Astrocyte (in vitro differentiated cells and primary cell): ENCODE measurements at regions not wholly inside any gene's neighbourhood (a gene's known extent, or its start where the extent isn't known, plus 50 kb on each side); places are given as distances from the start of the nearest gene placed in this dataset.

Experiments used
- DNase-seq: peaks from one replicate; pipeline ENCODE4 v3.0.0-alpha.2; 2010; ENCODE audit warnings: low read depth
- FAIRE-seq: peaks from 2 replicates; lab custom pipeline; 2011; peaks lifted over from hg19 to GRCh38; lab: Jason Lieb, UNC
- H2AFZ ChIP-seq: 2 replicates; pipeline ENCODE4 v1.6.0; 2012; ENCODE audit warnings: low read depth, low read length, inconsistent platforms
- H3K27ac ChIP-seq: 2 replicates; pipeline ENCODE4 v1.5.1; 2011; ENCODE audit warnings: low read depth, low read length, inconsistent platforms
- H3K27me3 ChIP-seq: 2 replicates; pipeline ENCODE4 v1.6.0; 2011; ENCODE audit warnings: low read length, inconsistent platforms; ENCODE audit not compliant: insufficient read depth
- H3K36me3 ChIP-seq: 2 replicates; pipeline ENCODE4 v1.5.1; 2011; ENCODE audit warnings: low read length, inconsistent platforms; ENCODE audit not compliant: insufficient read depth
- H3K4me1 ChIP-seq: 2 replicates; pipeline ENCODE4 v1.5.1; 2011; ENCODE audit warnings: low read length, inconsistent platforms; ENCODE audit not compliant: insufficient read depth
- H3K4me2 ChIP-seq: 2 replicates; pipeline ENCODE4 v1.6.0; 2012; ENCODE audit warnings: low read length, inconsistent platforms
- H3K4me3 ChIP-seq: 2 replicates; pipeline ENCODE4 v1.5.1; 2011; ENCODE audit warnings: low read depth, mild to moderate bottlenecking, low read length, inconsistent platforms; ENCODE audit not compliant: insufficient read depth
- H3K79me2 ChIP-seq: 2 replicates; pipeline ENCODE4 v1.6.0; 2012; ENCODE audit warnings: mild to moderate bottlenecking, low read length, inconsistent platforms; ENCODE audit not compliant: insufficient read depth
- H3K9ac ChIP-seq: 2 replicates; pipeline ENCODE4 v1.6.0; 2012; ENCODE audit warnings: mild to moderate bottlenecking, low read length, inconsistent platforms
- H3K9me3 ChIP-seq: 2 replicates; pipeline ENCODE4 v1.5.1; 2012; ENCODE audit warnings: low read depth, mild to moderate bottlenecking, low read length, inconsistent platforms; ENCODE audit not compliant: insufficient read depth
- H4K20me1 ChIP-seq: 2 replicates; pipeline ENCODE4 v1.6.0; 2012; ENCODE audit warnings: low read length, inconsistent platforms; ENCODE audit not compliant: insufficient read depth
- H3K27ac Mint-ChIP-seq: one replicate; pipeline ENCODE4 v1.8.0; 2021; ENCODE audit warnings: mild to moderate bottlenecking, mixed read lengths; ENCODE audit not compliant: unreplicated experiment
- H3K27me3 Mint-ChIP-seq: one replicate; pipeline ENCODE4 v1.8.0; 2021; ENCODE audit warnings: low read depth, mixed read lengths; ENCODE audit not compliant: unreplicated experiment
- H3K36me3 Mint-ChIP-seq: one replicate; pipeline ENCODE4 v1.8.0; 2021; ENCODE audit warnings: low read depth, mixed read lengths; ENCODE audit not compliant: unreplicated experiment
- H3K4me1 Mint-ChIP-seq: one replicate; pipeline ENCODE4 v1.8.0; 2021; ENCODE audit warnings: low read depth, mixed read lengths; ENCODE audit not compliant: unreplicated experiment
- H3K4me3 Mint-ChIP-seq: one replicate; pipeline ENCODE4 v1.8.0; 2021; ENCODE audit warnings: mild to moderate bottlenecking, moderate library complexity, mixed read lengths; ENCODE audit not compliant: unreplicated experiment
- H3K9me3 Mint-ChIP-seq: one replicate; pipeline ENCODE4 v1.8.0; 2021; ENCODE audit warnings: mild to moderate bottlenecking, mixed read lengths; ENCODE audit not compliant: unreplicated experiment
- EZH2 ChIP-seq: IDR thresholded peaks from 2 replicates; pipeline ENCODE4 v1.6.1; 2012; ENCODE audit warnings: mild to moderate bottlenecking, low read length, inconsistent platforms; ENCODE audit not compliant: insufficient read depth
- TF ChIP-seq, protein P1 (sequence below): IDR thresholded peaks from 2 replicates; pipeline ENCODE4 v1.5.1; 2011; ENCODE audit warnings: low read depth, mild to moderate bottlenecking, inconsistent platforms, low read length, moderate library complexity; ENCODE audit not compliant: insufficient read depth

DNA sequence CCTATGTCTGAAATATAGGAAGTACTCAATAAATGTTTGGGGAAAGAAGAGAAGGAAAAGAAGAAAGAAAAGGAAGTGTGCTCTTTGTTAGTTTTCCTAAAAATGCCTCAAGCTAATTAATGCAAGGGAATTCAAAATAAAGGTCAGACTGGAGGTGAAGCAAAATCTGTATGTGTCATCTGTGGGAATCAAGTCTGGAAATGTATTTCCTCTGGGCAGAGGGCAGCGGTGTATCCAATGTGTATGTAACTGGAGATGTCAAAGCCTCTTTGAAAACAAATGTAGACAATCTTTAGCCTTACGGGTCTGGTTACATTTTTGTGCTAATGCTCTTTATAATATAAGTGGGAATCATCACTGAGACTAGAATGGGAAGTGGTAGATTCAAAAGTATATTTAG is 471.4 kb downstream of the MAN2A1 start:
- H3K36me3 ChIP-seq, result no peaks in the 10 kb centered on the region
- no peaks in the 10 kb centered on the region for H4K20me1 ChIP-seq
- H3K4me1 ChIP-seq, result peaks cover 7% of the 10 kb centered on the region
- no peaks in the 10 kb centered on the region for H3K36me3 Mint-ChIP-seq
- H3K9me3 ChIP-seq, result no peaks in the 10 kb centered on the region
- no peak overlapping the region for H3K9ac ChIP-seq
- no peaks in the 10 kb centered on the region for H3K27me3 ChIP-seq
- no peaks in the 10 kb centered on the region for H3K79me2 ChIP-seq
- no peak overlapping the region for H3K27ac Mint-ChIP-seq
- H3K4me2 ChIP-seq, result no peak overlapping the region
- H3K9me3 Mint-ChIP-seq, result no peaks in the 10 kb centered on the region
- H3K4me1 Mint-ChIP-seq, result peaks cover 8% of the 10 kb centered on the region
- no peak for FAIRE-seq
- no peak overlapping the region for H3K4me3 Mint-ChIP-seq
- H3K27me3 Mint-ChIP-seq, result no peaks in the 10 kb centered on the region
- H3K27ac ChIP-seq, result no peak overlapping the region
- no peak for DNase-seq
- no peak overlapping the region for H3K4me3 ChIP-seq
- no peak for TF ChIP-seq EZH2
- TF ChIP-seq, protein P1, sequence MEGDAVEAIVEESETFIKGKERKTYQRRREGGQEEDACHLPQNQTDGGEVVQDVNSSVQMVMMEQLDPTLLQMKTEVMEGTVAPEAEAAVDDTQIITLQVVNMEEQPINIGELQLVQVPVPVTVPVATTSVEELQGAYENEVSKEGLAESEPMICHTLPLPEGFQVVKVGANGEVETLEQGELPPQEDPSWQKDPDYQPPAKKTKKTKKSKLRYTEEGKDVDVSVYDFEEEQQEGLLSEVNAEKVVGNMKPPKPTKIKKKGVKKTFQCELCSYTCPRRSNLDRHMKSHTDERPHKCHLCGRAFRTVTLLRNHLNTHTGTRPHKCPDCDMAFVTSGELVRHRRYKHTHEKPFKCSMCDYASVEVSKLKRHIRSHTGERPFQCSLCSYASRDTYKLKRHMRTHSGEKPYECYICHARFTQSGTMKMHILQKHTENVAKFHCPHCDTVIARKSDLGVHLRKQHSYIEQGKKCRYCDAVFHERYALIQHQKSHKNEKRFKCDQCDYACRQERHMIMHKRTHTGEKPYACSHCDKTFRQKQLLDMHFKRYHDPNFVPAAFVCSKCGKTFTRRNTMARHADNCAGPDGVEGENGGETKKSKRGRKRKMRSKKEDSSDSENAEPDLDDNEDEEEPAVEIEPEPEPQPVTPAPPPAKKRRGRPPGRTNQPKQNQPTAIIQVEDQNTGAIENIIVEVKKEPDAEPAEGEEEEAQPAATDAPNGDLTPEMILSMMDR, result no peak
- H2AFZ ChIP-seq, result no peak overlapping the region

DNA sequence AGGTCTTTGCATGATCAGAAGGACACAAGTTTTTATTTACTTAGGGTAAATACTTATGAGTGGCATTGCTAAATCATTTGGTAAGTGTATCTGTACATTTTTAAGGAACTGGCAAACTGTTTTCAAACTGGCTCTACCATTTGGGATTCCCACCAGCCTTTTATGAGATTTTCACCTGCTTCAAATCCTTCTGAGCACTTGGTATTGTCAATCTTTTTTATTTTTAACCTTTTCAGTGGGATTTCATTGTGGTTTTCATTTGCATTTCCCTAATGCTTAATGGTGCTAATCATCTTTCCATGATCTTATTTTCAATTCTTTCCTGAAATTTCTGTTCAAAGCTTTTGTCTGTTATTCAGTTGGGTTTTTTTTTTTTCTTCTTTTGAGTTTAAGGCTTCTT is 475.6 kb downstream of the MAN2A1 start:
- DNase-seq (no peak), FAIRE-seq (no peak)
- Histone ChIP-seq H3K4me3 (no peak overlapping the region), H3K27ac (no peak overlapping the region), H3K27me3 (no peaks in the 10 kb centered on the region), H3K9me3 (no peaks in the 10 kb centered on the region), H3K79me2 (no peaks in the 10 kb centered on the region), H4K20me1 (no peaks in the 10 kb centered on the region), H3K9ac (no peak overlapping the region), H3K4me2 (no peak overlapping the region), H2AFZ (no peak overlapping the region), H3K4me1 (no peaks in the 10 kb centered on the region), H3K36me3 (no peaks in the 10 kb centered on the region)
- no peak overlapping the region for H3K4me3 Mint-ChIP-seq
- H3K9me3 Mint-ChIP-seq, result no peaks in the 10 kb centered on the region
- H3K27me3 Mint-ChIP-seq, result no peaks in the 10 kb centered on the region
- peaks cover 8% of the 10 kb centered on the region for H3K4me1 Mint-ChIP-seq
- no peaks in the 10 kb centered on the region for H3K36me3 Mint-ChIP-seq
- TF ChIP-seq EZH2, result no peak
- TF ChIP-seq, protein P1, result no peak
- no peak overlapping the region for H3K27ac Mint-ChIP-seq

DNA sequence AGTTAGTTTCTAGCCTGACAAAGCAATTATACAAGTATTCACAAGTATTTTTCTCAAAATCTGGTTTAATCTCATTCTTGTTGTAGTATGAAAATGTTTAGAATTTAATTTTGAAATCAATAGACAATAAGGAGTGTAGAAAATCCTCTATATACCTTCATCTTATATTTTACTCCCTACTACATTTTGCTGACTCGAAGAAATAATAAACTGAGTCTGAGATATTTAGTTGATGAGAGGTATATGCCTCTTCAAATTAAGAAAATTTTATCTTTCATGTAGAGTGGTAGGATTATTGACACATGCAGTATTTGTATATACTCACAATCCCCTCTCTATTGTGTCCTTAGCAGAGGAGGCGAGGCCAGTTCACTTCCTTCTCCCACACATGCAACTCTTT is 477.7 kb downstream of the MAN2A1 start:
- Mint-ChIP-seq H3K9me3 (no peaks in the 10 kb centered on the region), H3K27ac (no peak overlapping the region), H3K4me3 (no peak overlapping the region), H3K27me3 (no peaks in the 10 kb centered on the region), H3K4me1 (no peaks in the 10 kb centered on the region), H3K36me3 (no peaks in the 10 kb centered on the region)
- H4K20me1 ChIP-seq, result no peaks in the 10 kb centered on the region
- FAIRE-seq, result no peak
- no peaks in the 10 kb centered on the region for H3K9me3 ChIP-seq
- no peak overlapping the region for H3K4me3 ChIP-seq
- H3K4me2 ChIP-seq, result no peak overlapping the region
- no peak overlapping the region for H2AFZ ChIP-seq
- H3K36me3 ChIP-seq, result no peaks in the 10 kb centered on the region
- H3K79me2 ChIP-seq, result no peaks in the 10 kb centered on the region
- H3K4me1 ChIP-seq, result no peaks in the 10 kb centered on the region
- TF ChIP-seq EZH2, result no peak
- TF ChIP-seq, protein P1, result no peak
- H3K9ac ChIP-seq, result no peak overlapping the region
- H3K27ac ChIP-seq, result no peak overlapping the region
- H3K27me3 ChIP-seq, result no peaks in the 10 kb centered on the region
- DNase-seq, result no peak
